NCI-H345 treated with DMSO at 0.1 percent for 48 hours (cell line): ENCODE measurements at regions not wholly inside any gene's neighbourhood (a gene's known extent, or its start where the extent isn't known, plus 50 kb on each side); places are given as distances from the start of the nearest gene placed in this dataset.
"Not testable (repeated sequence)": the region's sequence is repeated elsewhere in the genome, so short reads cannot be mapped to it uniquely, and the experiment has no call there.

Source experiments
- DNase-seq: peaks from one replicate; lab custom pipeline; 2025; ENCODE audit not compliant: unreplicated experiment; lab: John Stamatoyannopoulos, UW

DNA sequence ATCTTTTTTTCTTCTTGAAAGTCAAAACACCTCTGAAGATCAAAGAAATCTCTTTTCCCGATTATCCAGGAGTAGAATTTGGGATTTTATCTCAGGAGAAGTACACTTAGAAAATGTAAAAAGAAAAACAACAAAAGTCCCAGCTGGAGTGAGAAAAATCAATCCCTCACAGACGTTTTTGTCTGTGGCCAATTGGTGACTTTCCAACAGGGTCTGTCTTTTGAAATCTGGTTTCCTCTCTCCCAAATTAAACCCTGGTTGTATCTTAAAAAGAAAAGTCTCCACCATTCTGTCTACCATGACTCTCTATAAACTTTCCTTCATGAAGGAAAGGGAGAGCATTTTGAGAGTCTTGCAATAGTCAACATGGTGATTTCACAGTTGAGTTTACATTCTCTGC lies 88.1 kb downstream of the DACT1 start:
- no peak for DNase-seq

DNA sequence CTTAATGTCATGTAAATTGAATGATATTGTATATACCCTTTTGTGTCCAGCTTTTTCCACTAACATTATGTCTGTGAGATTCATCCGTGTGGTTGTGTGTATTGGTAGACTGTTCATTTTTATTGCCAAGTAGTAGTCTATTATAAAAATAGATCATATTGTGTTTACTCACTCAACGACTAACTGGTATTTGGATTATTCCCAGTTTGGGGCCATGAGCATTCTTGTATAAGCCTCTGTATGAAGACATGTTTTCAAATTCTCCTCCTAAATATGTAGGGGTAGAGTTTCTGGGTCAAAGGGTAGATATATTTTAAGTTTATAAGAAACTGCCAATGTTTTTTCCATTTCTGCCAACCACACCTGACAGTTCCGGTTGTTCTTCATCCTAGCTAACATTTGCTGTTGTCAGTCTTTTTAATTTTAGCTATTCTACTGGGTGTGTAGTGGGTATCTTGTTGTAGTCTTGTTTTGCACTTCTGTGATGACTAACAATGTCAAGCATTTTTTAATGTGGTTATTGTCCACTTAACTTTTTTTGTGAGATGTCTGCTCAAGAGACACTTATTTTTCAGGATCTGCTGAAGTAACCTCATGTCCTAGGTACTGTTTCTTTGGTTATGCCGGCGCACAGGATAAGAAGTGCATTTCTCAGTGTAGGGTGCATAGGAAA lies 93.2 kb downstream of the DACT1 start:
- DNase-seq: no peak

DNA sequence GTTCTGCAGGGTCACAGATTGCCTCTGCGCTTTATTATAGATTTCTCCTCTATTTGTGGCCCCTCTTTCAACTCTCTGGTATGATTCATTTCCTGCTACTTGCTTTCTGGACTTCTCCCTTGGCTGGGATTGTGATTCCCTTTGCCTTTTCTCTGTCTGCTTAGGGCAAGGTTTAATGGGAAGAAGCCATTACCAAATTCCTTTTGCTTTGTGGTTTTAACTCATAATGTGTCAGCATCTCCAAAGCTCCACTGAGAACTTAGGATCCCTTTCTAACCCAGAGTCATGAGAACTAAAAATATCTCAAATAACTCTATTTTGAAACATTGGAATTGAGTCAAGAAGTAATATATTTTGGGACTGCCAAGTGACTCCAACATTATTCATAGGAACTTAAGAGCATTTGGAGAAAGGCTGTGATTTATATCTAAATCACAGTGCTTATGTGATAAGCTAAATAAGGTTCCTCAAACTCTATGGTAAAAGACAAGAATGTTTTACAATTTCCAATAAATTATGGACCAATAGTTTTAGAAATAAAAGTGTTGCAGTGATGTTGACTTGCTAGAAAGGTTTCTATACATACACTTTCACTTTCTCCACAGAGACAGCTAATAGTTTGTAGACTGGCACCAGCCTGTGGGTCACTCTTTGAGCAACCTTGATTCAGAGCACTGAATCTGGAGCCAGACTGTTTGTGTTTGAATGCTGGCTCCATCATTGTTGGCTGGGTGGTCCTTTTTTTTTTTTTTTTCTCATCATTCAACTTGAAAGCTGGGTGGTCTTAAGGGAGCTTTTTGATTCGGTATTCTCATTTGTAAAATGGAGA lies 93.9 kb downstream of the DACT1 start:
- no peak for DNase-seq

DNA sequence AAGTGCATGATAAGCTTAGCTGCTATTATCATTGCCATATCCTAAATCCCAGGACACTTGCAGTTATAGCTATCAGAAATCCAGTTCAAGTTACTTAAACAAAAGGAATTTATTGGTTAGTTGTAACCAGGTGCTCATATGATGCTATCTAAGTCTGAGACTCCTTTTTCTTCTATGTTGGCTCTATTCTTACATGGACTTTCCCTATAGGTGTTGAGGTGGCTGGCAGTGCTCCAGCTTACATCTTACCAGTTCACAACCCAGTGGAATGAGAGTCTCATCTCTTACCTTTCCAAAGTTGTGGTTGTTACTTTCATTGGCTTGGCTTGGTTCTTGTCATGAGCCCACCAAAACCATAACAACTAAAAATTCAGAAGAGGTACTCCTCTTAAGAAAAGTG lies 94.6 kb downstream of the DACT1 start:
- no peak for DNase-seq

DNA sequence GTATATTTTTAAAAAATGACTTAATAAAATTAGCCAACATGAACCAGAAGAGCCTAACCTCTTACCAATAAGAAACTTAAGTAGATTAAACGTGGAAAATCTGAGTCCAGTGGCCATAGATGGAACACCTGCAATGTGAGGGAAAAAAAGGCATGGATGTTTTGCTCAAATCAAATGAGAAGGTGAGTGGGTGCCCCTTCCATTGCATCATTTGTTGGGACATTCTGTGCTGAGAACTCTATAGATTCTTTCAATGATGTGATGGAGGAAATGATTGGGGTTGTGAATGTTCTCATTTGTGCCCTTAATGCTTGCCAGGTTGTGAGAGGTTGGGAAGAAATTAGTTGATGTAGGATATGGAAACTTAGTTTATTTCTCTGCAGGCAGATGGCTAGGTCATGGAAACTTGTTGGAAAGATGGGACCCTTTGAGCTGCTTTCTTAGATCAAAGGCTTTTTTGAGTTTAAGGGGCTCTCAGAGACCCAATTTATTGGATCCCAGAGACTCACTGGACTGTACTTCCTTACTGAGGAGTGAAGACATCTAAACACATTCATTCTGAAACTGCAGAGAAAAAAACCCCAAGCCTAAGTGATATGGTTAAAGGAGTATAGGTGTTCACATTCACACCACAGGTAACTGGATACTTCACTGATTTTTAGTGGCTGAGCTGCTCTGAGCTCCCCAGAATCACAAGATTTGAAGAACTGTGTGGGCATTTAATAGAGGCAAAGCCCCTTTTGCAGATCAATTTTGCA lies 95.9 kb downstream of the DACT1 start:
- DNase-seq: no peak

DNA sequence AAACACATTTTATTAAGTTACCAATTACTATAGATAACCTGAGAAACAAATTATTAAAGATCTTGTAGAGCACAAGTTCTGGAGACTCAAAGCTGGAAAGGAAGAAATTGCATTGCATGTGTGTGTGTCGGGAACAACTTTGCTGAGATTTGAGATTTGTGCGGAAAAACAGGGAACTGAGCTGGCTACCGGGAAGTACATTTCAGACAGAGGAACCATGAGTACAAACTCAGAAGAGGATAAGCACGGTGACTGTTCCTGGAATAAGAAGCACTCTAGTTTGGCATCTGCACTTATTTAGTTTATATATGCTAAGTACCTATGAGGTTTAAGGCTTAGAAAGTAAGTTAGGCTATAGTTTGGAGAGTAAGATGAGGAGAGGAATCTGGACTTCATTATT lies 97.8 kb downstream of the DACT1 start:
- DNase-seq: no peak

DNA sequence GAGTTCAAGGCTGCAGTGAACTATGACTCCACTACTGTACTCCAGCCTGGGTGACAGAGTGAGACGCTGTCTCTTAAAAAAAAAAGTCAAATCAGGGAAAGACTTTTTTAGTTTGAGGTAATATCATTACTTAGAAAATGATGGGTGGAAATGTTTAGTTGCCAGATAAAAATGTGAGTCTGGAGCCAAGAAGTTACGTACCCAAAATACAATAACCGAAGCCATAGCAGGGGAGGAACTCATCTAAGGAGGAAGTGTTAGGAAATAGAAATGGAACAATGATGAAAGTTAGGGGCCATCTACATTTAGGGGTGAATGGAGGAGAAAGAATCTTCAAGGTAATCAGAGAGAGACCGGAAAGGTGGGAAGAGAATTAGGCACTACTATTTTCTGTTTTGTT lies 98.8 kb downstream of the DACT1 start:
- no peak for DNase-seq

DNA sequence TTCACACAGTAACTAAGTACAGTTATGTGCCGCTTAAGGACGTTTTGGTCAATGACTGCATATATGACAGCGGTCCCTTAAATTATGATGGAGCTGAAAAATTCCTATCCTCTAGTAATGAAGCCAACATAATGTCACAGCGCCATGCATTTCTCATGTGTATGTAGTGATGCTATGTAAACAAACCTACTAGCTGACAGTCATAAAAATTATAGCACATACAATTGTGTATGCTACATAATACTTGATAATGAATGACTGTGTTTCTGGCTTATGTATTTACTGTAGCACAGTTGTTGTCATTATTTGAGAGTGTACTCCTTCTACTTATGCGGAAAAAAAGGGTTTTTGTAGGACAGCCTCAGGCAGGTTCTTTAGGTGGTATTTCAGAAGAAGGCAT lies 99.7 kb downstream of the DACT1 start:
- no peak for DNase-seq

DNA sequence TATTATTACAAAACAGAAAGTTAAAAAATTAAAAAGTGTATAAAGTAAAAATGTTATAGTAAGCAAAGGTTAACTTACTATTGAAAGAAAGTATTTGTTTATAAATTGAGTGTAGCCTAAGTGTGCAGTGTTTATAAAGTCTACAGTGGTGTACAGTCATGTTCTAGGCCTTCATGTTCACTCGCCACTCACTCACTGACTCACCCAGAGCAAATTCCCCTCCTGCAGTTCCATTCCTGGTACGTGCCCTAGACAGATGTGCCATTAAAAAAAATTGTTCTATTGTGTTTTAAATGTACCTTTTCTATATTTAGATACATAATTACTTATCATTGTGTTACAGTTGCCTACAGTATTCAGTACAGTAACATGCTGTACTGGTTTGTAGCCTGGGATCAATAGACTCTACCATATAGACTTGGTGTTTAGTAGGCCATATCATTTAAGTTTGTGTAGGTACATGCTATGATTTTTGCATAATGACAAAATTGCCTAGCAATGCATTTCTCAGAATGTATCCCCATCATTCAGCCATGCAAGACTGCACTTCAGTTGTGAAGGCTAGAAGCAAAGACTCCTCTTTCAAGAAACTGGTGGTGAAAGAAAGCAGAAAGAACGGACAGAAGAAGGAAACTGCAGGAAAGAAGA lies 100.6 kb downstream of the DACT1 start:
- no peak for DNase-seq

DNA sequence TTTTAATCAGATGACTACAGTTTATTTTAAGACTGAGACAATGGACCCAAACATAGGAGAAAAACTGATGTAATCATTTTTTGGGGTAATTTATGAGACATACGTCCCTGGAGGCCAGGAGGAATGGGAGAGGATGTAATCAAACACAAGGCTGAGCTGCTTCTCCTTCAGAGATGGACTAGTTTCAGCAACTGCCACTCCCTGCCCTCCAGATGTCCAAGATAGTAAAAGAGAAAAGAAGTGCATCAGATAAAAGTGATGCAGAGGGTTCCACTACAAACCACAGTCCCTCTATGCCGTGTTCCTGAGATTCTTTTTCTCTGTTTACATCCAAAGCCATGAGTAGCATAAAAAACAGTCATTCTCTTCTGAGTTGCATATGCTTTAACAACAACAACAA lies 101.1 kb downstream of the DACT1 start:
- no peak for DNase-seq

DNA sequence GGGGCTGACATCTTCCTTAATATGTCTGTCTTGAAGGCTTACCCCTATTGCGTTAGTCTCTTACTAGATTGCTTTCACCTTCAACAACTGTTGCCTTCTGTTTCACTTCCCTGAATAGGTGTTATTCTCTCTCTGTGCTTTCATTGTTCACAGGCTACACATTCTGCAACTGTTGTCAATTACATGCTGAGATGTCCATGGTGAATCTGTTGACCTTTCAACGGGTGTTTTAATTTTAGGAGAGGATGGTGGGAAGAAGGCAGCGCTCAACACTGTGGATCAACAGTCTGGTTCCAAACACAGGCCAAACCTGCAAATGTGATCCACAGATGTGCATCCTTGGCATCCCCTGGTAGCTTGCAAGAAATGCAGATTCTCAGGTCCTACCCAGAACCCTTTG lies 101.9 kb downstream of the DACT1 start:
- DNase-seq: no peak

DNA sequence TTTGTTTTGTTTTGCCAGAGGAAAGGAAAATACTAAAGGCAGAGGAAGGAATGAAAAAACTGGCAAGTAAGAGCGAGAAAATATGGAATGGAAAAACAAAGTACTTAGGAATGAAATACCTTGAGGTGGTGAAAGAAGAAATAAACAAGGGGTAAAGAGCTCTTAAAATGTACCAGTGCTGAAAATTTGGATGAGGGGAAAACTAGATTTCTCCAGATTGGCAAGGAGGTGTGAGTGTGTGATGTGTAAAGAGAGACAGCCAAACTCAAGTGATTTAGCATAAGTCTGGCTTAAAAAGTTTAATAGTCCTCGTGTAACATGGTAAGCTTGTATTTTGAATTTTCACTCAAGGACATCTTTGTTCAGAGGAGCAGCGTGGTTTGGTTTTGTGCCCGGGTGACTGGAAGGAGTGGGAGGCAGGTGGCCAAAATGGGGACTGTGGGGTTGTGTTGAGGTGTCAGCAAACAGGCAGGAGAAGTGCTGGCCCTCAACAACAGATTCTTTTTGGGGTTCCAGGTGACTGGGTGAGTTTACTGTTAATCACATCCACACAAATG lies 102.7 kb downstream of the DACT1 start:
- no peak for DNase-seq

DNA sequence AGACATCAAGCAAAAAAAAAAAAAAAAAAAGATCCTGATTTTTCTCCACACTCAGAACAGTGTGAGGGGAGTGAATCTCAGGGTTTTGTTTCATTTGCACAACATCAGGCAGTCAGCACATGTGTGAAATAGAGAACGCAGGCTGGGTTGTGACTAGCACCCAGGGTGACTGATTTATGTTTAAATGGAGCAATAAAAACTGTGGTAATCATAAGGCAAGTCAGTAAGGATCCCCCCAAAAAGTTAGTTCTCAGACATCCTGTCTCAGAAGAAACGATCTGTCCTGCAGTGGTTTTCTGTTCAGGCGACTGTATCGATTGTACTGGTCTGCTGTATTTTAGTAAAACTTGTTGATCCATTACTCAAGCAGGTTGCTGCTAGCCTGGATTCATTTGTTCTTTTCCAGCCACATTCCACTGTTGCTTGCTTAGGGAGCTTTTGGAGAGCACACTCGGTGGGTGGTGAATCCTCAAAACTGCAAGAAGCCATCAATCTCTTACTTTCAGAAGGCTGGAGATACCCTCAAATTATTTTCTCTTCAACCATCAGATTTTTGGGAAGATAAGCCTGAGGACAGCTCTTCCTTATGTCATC lies 107.1 kb downstream of the DACT1 start:
- no peak for DNase-seq

DNA sequence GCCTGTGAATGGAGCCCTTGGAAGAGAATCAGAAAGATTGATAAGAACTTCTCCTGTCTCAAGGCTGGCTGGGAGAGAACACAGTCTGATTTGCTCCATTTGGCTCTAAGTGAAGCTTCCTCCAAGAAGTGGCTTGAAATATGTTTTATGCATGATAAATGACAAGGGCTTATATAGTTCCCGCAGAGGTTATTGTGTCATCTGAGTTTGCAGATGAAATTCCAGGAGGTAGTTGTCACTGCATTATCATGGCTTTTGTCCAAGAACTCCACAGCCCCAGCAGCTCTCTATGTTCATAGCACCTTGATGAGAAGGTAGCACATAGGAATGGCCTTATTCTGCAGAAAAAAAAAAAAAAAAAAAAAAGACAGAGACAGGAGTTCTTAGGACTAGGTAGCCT lies 108.5 kb downstream of the DACT1 start:
- no peak for DNase-seq

DNA sequence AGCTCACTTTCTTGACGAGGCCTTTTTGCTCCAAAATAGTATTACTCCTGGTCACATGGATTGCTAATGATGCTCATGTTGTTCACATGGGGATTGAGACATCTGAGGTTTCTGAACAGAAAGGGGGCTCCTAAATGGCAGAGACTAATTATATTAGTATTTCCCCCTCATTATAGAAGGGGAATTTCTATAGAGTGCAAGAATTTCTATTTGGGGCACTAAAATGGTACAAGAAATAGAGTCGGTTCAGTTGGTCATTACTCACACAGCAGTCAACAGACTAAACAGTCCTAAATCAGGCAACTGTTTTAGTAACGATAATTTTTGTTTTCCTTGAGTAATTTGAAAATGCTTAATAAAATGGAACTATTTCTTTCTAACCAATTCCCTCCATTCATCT lies 108.9 kb downstream of the DACT1 start:
- no peak for DNase-seq

DNA sequence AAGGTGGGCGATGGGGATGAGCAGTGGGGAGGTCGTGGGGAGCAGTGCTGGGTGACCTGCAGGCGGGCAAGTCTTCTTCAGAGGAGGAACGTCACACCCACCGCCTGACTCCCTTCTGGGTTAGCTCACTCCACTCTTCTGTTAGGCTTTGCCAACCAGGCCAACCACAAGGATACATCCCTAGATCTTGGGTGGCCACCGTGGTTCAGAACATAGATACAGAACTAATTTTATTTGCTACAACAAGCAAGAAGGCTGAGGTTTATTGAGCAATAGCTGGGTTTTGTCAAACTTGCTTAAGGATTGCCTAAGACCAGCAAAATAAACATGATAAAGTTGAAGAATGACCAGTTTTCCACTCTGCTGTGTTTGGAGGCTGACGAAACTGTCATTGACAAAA lies 109.4 kb downstream of the DACT1 start:
- no peak for DNase-seq

DNA sequence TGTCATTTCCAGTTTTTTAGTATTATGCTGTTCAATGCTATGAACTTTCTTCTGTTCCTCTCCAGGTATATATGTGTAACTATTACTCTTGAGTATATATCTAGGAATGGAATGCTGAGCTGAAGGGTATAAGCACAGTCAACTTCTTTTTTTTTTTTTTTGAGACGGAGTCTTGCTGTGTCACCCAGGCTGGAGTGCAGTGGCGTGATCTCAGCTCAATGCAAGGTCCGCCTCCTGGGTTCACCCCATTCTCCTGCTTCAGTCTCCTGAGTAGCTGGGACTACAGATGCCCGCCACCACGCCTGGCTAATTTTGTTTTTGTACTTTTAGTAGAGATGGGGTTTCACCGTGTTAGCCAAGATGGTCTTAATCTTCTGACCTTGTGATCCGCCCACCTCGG lies 110.5 kb downstream of the DACT1 start:
- not testable (repeated sequence) for DNase-seq

DNA sequence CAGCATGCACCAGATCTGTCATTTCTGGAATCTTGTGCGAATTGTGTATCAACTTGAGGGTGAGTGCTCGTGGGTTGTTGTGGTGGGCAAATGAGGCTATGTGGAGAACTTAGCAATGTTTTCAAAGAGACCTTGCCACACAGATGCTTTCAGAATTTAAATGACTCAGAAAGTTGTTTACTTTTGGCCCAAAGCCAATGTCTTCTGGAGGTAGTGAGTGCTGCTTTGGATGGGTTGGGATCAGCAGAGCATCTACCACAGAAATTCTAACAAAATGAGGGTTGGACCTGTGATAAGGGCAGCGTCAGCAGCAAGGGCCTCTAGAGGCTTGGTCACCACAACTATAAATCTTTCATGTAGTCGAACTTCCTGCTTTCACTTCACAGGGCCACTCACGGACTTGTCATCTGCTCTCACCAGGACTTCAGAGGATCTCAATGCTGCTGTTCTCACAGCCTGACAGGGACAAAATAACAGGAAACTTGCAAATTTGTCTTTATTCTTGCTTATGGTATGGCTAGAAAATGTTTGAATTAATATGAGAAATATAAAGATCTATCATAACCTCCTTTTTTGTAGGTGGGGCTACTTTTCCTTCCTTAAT lies 111.4 kb downstream of the DACT1 start:
- peak; percentile 62 for DNase-seq

DNA sequence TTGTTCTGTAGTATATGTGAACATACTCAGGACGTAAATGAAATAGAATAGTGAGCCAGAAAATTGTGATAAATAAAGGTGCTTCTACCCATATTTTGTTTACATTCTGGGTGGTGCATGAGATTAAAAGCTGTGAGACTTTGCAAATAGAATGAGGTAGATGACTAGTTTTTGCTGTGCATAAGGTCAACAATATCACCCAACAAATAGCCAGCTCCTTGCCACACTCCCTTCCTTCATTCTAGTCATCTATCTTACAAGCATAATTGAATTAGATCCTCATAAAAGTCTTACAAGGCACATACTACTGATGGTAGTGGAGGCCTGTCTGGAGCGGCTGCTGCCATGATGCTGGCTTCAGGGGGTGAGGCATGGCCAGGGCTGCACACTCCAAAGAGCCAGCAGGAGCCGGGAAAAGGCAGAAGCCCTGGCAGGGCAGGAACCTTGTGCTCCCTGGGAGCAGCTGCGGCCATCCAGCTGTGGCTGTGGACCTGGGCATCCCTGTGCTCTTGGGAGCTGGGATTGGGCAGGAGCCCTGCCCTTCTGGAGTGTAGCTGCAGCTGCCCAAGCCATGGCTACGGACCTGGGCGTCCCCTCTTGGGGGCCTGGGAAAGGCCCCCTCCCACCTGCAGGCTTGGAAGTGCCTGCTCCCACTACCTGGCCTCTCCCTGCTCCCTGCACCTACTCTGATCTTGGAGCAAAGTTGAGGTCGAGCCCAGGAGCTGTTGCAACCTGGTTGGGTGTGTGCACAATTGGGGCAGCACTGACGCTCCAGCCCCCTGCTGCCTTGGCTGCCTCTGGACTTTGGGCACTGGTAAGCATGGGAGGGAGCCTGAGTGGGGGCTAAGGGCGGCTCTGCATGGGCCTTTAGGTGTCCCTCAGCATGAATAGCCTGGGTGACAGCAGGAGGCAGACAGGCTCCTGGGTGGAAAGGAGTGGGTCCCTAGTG lies 112.8 kb downstream of the DACT1 start:
- DNase-seq: no peak
